ENCODE measurements at regions not wholly inside any gene's neighbourhood (a gene's known extent, or its start where the extent isn't known, plus 50 kb on each side); places are given as distances from the start of the nearest gene placed in this dataset.

GRCh38 chr1:243924188-243924587 is 74.1 kb upstream of the AKT3 start:
- no peak for DNase-seq
- no peaks in the 10 kb centered on the region for H3K4me1 ChIP-seq
- intact Hi-C loops (cut with DNase I; ENCODE audit: low total_unique reads), result no loop called here
- H3K27ac ChIP-seq, result no peak overlapping the region
- TF ChIP-seq POLR2A (IDR thresholded peaks at IDR 0.05) (no peak), CTCF (IDR thresholded peaks at IDR 0.05) (no peak)
- no peaks in the 10 kb centered on the region for H3K9me3 ChIP-seq
- H3K4me3 ChIP-seq, result no peak overlapping the region
- no peaks in the 10 kb centered on the region for H3K27me3 ChIP-seq
- no peaks in the 10 kb centered on the region for H3K36me3 ChIP-seq

GRCh38 chr1:243923292-243924171 is 73.5 kb upstream of the AKT3 start:
- H3K9me3 ChIP-seq, result no peaks in the 10 kb centered on the region
- no peaks in the 10 kb centered on the region for H3K27me3 ChIP-seq
- H3K27ac ChIP-seq, result no peak overlapping the region
- H3K4me1 ChIP-seq, result no peaks in the 10 kb centered on the region
- H3K4me3 ChIP-seq, result no peak overlapping the region
- no peaks in the 10 kb centered on the region for H3K36me3 ChIP-seq
- TF ChIP-seq CTCF (IDR thresholded peaks at IDR 0.05) (no peak), POLR2A (IDR thresholded peaks at IDR 0.05) (no peak)
- intact Hi-C loops (cut with DNase I; ENCODE audit: low total_unique reads), result no loop called here
- DNase-seq, result no peak

GRCh38 chr1:243921111-243921510 is 71.1 kb upstream of the AKT3 start:
- H3K27me3 ChIP-seq, result no peaks in the 10 kb centered on the region
- no peak for DNase-seq
- no peaks in the 10 kb centered on the region for H3K36me3 ChIP-seq
- no peaks in the 10 kb centered on the region for H3K4me1 ChIP-seq
- intact Hi-C loops (cut with DNase I; ENCODE audit: low total_unique reads), result no loop called here
- H3K4me3 ChIP-seq, result no peak overlapping the region
- H3K9me3 ChIP-seq, result no peaks in the 10 kb centered on the region
- TF ChIP-seq POLR2A (IDR thresholded peaks at IDR 0.05), result no peak
- TF ChIP-seq CTCF (IDR thresholded peaks at IDR 0.05), result no peak
- no peak overlapping the region for H3K27ac ChIP-seq

GRCh38 chr1:243917863-243918565 is 68.0 kb upstream of the AKT3 start:
- DNase-seq, result peak; percentile 20 to 29
- Histone ChIP-seq H3K27me3 (no peaks in the 10 kb centered on the region), H3K27ac (peak overlapping the region; percentile 56 to 59), H3K36me3 (no peaks in the 10 kb centered on the region), H3K4me1 (no peaks in the 10 kb centered on the region), H3K9me3 (no peaks in the 10 kb centered on the region), H3K4me3 (peak overlapping the region; percentile 28 to 47)
- no peak for TF ChIP-seq POLR2A (IDR thresholded peaks at IDR 0.05)
- no peak for TF ChIP-seq CTCF (IDR thresholded peaks at IDR 0.05)
- intact Hi-C loops (cut with DNase I; ENCODE audit: low total_unique reads), result no loop called here
